Endothelial cell of umbilical vein (primary cell): ENCODE measurements at regions not wholly inside any gene's neighbourhood (a gene's known extent, or its start where the extent isn't known, plus 50 kb on each side); places are given as distances from the start of the nearest gene placed in this dataset.

ENCODE experiments used
- BruUV-seq: library from RNA; stranded (reverse); fragments of 400-500 nt; replicated peaks from 2 replicates; lab custom pipeline; 2021; lab: Mats Ljungman, UMichigan
- CTCF ChIA-PET: fragments of 300-600, 350-600 bp; sonication (Branson Sonifier 250); formaldehyde crosslinking; loops from one replicate; lab custom pipeline; 2021; ENCODE audit warnings: antibody characterized with exemption, inconsistent platforms; lab: Charles Lee
- POLR2A ChIA-PET: fragments of 300-600, 350-600 bp; sonication (Branson Sonifier 250); formaldehyde crosslinking; loops from one replicate; lab custom pipeline; 2021; ENCODE audit warnings: antibody characterized with exemption, inconsistent platforms; lab: Charles Lee
- DNase-seq: peaks from one replicate; pipeline ENCODE4 v3.0.0-alpha.2; 2011; ENCODE audit warnings: low read depth, low spot score
- FAIRE-seq: peaks from 2 replicates; lab custom pipeline; 2011; peaks lifted over from hg19 to GRCh38; lab: Jason Lieb, UNC
- H2AFZ ChIP-seq: 2 replicates; pipeline ENCODE4 v1.6.0; 2012; ENCODE audit warnings: low read depth, low read length, control low read depth, inconsistent platforms
- H3K27ac ChIP-seq: 2 replicates; pipeline ENCODE4 v1.5.1; 2011; ENCODE audit warnings: low read depth, mild to moderate bottlenecking, control low read depth, low read length, moderate library complexity; ENCODE audit not compliant: insufficient read depth
- H3K27me3 ChIP-seq, 2 experiments: 2 replicates each; pipeline versions ENCODE4 v1.6.0 to v1.6.1; 2011; ENCODE audit warnings: low read length in 2 of 2, mixed read lengths in 1 of 2; ENCODE audit not compliant: control insufficient read depth in 2 of 2, insufficient read depth in 2 of 2
- H3K36me3 ChIP-seq, 2 experiments: 2 replicates in 1 of 2; 3 replicates in 1 of 2; pipeline ENCODE4 v1.5.1; 2011; ENCODE audit warnings: low read length in 2 of 2, mild to moderate bottlenecking in 1 of 2, moderate library complexity in 1 of 2; ENCODE audit not compliant: control insufficient read depth in 2 of 2, insufficient read depth in 2 of 2; ENCODE audit errors: extremely low read depth in 1 of 2
- H3K4me1 ChIP-seq: 3 replicates; pipeline ENCODE4 v1.5.1; 2011; ENCODE audit warnings: mild to moderate bottlenecking, low read length; ENCODE audit not compliant: control insufficient read depth, insufficient read depth; ENCODE audit errors: extremely low read depth
- H3K4me2 ChIP-seq: 2 replicates; pipeline ENCODE4 v1.6.1; 2011; ENCODE audit warnings: low read length, control low read depth, mixed read lengths; ENCODE audit not compliant: insufficient read depth
- H3K4me3 ChIP-seq, 3 experiments: fragments of 200-600 bp in 1 of 3; sonication (generic), shearing (Covaris generic) in 1 of 3; replicated peaks in 1 of 3; 2 replicates each; pipeline ENCODE4 v1.5.1; 2011 to 2016; ENCODE audit warnings: control low read depth in 3 of 3, low read length in 3 of 3, mild to moderate bottlenecking in 2 of 3, inconsistent platforms in 1 of 3, low read depth in 1 of 3, moderate library complexity in 1 of 3; ENCODE audit not compliant: insufficient read depth in 1 of 3
- H3K79me2 ChIP-seq: 2 replicates; pipeline ENCODE4 v1.6.0; 2012; ENCODE audit warnings: low read length, inconsistent platforms; ENCODE audit not compliant: control insufficient read depth, insufficient read depth
- H3K9ac ChIP-seq: replicated peaks from 2 replicates; pipeline ENCODE3; 2011; ENCODE audit warnings: low read length, control low read depth; ENCODE audit not compliant: insufficient read depth; ENCODE audit errors: extremely low read depth
- H3K9me1 ChIP-seq: replicated peaks from 3 replicates; pipeline ENCODE4 v1.6.0; 2011; ENCODE audit warnings: mild to moderate bottlenecking, low read length; ENCODE audit not compliant: control insufficient read depth, insufficient read depth; ENCODE audit errors: extremely low read depth
- H3K9me3 ChIP-seq: replicated peaks from 2 replicates; pipeline ENCODE4 v1.5.1; 2012; ENCODE audit warnings: low read length, inconsistent platforms; ENCODE audit not compliant: control insufficient read depth, insufficient read depth
- H4K20me1 ChIP-seq: replicated peaks from 2 replicates; pipeline ENCODE3; 2011; ENCODE audit warnings: mild to moderate bottlenecking, low read length; ENCODE audit not compliant: control insufficient read depth, insufficient read depth; ENCODE audit errors: extremely low read depth
- CTCF ChIP-seq, 2 donors: IDR thresholded peaks; 1 replicate in 1 of 2; 2 replicates in 1 of 2; pipeline ENCODE4 v1.5.1; 2011; ENCODE audit warnings: low read length in 2 of 2, mild to moderate bottlenecking in 2 of 2, moderate library complexity in 2 of 2, control low read depth in 1 of 2, inconsistent platforms in 1 of 2, low read depth in 1 of 2; ENCODE audit not compliant: insufficient read depth in 1 of 2; ENCODE audit errors: extremely low read depth in 1 of 2
- GATA2 ChIP-seq: IDR thresholded peaks from 2 replicates; pipeline ENCODE4 v1.7.0; 2011; ENCODE audit warnings: low read depth, mild to moderate bottlenecking, moderate library complexity, mixed read lengths, low read length; ENCODE audit not compliant: insufficient read length, insufficient read depth
- JUN ChIP-seq: IDR thresholded peaks from 2 replicates; pipeline ENCODE4 v1.6.1; 2011; ENCODE audit warnings: borderline replicate concordance, low read depth; ENCODE audit not compliant: insufficient read length, insufficient read depth
- MAX ChIP-seq: IDR thresholded peaks from 2 replicates; pipeline ENCODE4 v1.6.1; 2011; ENCODE audit not compliant: insufficient read depth, insufficient read length
- MYC ChIP-seq: IDR thresholded peaks from one replicate; pipeline ENCODE4 v1.6.1; 2011; ENCODE audit warnings: mild to moderate bottlenecking, low read depth, low read length
- POLR2A ChIP-seq: IDR thresholded peaks from 2 replicates; pipeline ENCODE4 v1.6.1; 2012; ENCODE audit warnings: low read depth, mild to moderate bottlenecking, control low read depth, low read length
- POLR2AphosphoS5 ChIP-seq: IDR thresholded peaks from 2 replicates; pipeline ENCODE4 v1.6.1; 2012; ENCODE audit warnings: low read depth, mild to moderate bottlenecking, control low read depth, low read length, moderate library complexity; ENCODE audit not compliant: insufficient read depth
- dilution Hi-C: fragments of 300-500 bp; cut with MboI; formaldehyde crosslinking; loops from one replicate; pipeline ENCODE4 v1.15.0; 2019; ENCODE audit warnings: low sequenced_read_pairs; ENCODE audit not compliant: extremely low pct_ligation_motif_present
- intact Hi-C: fragments of 100-400 bp; cut with micrococcal nuclease; formaldehyde crosslinking; loops from one replicate; pipeline ENCODE4 v1.10.0; 2022

- no peak for FAIRE-seq
- H3K9me3 ChIP-seq = no peaks in the 10 kb centered on the region
- H3K27me3 ChIP-seq = no peaks in the 10 kb centered on the region
- no peaks in the 10 kb centered on the region for H3K36me3 ChIP-seq
- H3K9me1 ChIP-seq = no peaks in the 10 kb centered on the region
- no peaks in the 10 kb centered on the region for H3K79me2 ChIP-seq
- no peak overlapping the region for H3K4me2 ChIP-seq
- TF ChIP-seq POLR2A (no peak), MAX (no peak), MYC (no peak), POLR2AphosphoS5 (no peak), CTCF (IDR thresholded peaks at IDR 0.05; ENCODE audit: extremely low read depth in 1 of 2, insufficient read depth in 1 of 2, low read depth in 1 of 2, low read length in 2 of 2) (no peak), GATA2 (no peak), JUN (no peak)
- no TSS peak for BruUV-seq
- H4K20me1 ChIP-seq = no peaks in the 10 kb centered on the region
- H3K9ac ChIP-seq = no peak overlapping the region
- dilution Hi-C loops (no loop called here), intact Hi-C loops (no loop called here)
- no peak overlapping the region for H3K27ac ChIP-seq
- ChIA-PET POLR2A (no interaction called here), CTCF (no interaction called here)
- H3K4me3 ChIP-seq = no peak overlapping the region
- H2AFZ ChIP-seq = no peak overlapping the region
- DNase-seq = no peak
- H3K4me1 ChIP-seq = no peaks in the 10 kb centered on the region
Measured at GRCh38 chr2:159863526-159864160, 65.6 kb upstream of the CD302 start.
